ENCODE measurements at regions not wholly inside any gene's neighbourhood (a gene's known extent, or its start where the extent isn't known, plus 50 kb on each side); places are given as distances from the start of the nearest gene placed in this dataset.

DNA sequence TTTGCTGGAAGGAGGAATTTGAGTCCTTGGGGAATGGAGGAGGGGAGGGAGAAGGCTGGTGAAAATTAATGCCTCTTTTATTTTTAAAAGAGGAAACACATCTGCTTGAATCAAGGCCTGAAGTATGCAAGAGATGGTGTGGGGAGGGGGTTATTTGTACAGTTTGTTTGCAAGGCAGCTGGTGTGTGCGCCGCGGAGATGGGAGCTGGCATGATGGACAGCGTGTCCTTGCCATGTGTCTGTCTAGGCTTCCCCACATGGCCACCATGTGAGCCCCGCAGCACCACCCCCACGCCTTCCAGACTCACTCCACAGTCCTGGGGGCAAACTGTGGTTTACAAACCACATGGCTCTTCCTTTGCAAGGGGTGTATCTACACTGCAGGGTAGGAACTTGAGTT is 154.8 kb upstream of the APCDD1 start:
- TF ChIP-seq EZH2 (IDR thresholded peaks at IDR 0.05; ENCODE audit: insufficient read depth, poor library complexity, severe bottlenecking) = no peak
- TF ChIP-seq EZH2phosphoT487 (IDR thresholded peaks at IDR 0.05; ENCODE audit: insufficient read depth, low read depth) = no peak

Measured in GM23248 (cell line).